ENCODE measurements at regions not wholly inside any gene's neighbourhood (a gene's known extent, or its start where the extent isn't known, plus 50 kb on each side); places are given as distances from the start of the nearest gene placed in this dataset.

DNA sequence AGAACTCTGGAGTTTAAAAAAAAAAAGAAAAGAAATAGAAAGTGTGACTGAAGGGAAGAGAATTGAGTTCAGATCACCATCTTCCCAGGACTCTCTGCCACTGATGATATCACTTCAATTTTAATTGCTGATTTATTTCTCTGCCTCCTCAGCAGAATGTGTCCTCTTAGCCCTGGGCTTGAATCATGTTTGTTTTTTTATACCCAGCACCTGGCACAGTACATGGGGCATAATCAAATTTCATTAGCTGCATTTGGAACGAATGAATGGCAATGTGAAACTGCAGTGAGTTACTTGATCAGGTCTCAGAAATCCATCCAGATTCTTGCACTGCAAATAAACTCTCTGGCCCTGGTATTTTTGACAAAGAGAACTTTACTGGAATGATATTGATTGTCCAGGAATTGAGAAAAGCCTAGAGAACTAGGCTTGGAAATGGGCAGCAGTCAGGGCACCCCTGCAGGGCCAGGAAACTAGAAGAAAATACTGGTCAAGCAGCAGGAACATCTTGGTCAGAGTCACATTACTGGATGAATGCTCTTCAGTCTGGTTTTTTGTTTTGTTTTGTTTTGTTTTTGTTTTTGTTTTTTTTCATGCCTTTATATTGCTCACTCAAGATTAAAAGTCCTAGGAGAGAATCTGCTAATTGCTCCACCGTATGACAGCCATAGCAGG, 103.8 kb upstream of the FAM78B start:
- no peak for ATAC-seq (ENCODE audit: low FRiP score)
- no peak for DNase-seq (ENCODE audit: low spot score)
- TF ChIP-seq, protein P1, sequence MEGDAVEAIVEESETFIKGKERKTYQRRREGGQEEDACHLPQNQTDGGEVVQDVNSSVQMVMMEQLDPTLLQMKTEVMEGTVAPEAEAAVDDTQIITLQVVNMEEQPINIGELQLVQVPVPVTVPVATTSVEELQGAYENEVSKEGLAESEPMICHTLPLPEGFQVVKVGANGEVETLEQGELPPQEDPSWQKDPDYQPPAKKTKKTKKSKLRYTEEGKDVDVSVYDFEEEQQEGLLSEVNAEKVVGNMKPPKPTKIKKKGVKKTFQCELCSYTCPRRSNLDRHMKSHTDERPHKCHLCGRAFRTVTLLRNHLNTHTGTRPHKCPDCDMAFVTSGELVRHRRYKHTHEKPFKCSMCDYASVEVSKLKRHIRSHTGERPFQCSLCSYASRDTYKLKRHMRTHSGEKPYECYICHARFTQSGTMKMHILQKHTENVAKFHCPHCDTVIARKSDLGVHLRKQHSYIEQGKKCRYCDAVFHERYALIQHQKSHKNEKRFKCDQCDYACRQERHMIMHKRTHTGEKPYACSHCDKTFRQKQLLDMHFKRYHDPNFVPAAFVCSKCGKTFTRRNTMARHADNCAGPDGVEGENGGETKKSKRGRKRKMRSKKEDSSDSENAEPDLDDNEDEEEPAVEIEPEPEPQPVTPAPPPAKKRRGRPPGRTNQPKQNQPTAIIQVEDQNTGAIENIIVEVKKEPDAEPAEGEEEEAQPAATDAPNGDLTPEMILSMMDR (IDR thresholded peaks at IDR 0.05): no peak

DNA sequence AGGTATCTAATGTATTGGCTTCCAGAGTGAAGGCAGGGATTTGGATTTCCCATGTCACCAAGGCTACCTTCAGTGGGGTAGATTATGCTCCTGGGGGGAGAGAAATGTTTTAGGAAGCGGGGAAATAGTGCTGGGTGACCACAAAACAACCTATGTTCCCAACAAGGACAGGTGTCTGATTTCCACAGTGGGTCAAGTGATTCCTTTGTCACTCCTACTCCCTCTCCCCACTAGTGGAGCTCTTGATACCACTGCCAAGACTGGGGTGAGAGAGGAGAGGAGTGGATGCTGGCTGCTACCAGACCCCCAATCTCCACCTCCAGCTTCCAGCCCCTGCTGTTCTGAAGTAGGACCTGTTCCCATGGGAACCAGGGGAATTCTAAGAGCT, 104.3 kb upstream of the FAM78B start:
- TF ChIP-seq, protein P1 (IDR thresholded peaks at IDR 0.05): no peak
- no peak for ATAC-seq (ENCODE audit: low FRiP score)

DNA sequence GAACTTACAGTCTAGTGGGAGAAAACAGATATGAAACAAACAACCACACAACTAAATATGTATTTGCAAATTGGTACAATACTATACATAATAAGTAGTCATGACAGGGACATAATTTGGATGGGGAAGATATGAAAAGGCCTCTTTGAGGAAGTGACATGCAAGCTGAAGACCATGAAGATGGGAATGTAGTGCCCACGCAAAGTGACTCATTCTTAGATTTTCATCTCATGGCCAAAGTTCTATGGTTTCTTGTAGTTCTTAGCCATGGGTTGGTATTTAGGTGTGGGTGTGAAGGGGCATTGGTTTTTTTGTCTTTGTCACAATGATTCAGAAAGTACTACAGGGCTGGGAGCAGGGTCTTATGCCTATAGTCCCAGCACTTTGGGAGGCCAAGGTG, 105.4 kb upstream of the FAM78B start:
- TF ChIP-seq, protein P1 (IDR thresholded peaks at IDR 0.05): no peak
- ATAC-seq (ENCODE audit: low FRiP score): no peak
- no peak for DNase-seq (ENCODE audit: low spot score)

More for the DNA sequence above, 104.3 kb upstream of the FAM78B start:
- DNase-seq (ENCODE audit: low spot score): no peak

DNA sequence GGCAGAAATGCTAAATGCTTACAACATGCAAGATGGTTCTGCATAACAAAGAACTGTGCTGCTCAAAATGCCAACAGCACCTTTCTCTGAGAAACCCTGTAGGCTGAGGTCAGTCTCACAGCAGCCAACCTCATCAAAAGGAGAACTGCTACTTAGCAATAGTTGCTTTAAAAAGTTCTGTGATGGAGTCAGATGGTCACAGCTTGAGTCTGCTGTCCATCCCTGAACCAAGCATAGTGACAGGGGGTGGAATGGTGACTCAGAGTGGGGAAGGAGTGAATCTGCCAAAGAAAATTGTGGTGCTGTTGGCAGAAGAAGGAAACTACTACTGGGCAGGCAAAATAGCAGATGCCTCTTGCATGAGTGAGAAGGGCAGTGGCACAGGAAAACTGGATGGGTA, 106.0 kb upstream of the FAM78B start:
- DNase-seq (ENCODE audit: low spot score) (no peak), ATAC-seq (ENCODE audit: low FRiP score) (no peak)
- TF ChIP-seq, protein P1 (IDR thresholded peaks at IDR 0.05): no peak

DNA sequence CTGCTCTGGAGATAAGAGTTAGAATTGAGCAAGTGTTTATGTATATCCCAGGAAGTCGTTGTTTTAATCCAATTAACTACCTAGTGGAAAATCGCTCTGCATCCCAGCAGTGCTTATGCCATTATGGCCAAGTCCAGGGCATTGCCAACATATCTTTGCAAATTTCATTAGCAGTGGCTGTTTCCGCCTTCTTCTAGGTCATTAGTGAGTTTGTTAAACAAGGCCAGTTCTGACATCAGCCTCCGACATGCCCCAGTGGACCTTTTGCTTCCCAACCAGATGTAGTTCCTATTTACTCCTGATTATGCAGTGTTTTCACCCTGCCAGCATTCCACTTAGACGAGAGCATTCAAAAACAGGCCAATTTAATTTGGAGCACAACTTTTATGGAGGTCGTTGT, 106.8 kb upstream of the FAM78B start:
- DNase-seq (ENCODE audit: low spot score): no peak
- TF ChIP-seq, protein P1 (IDR thresholded peaks at IDR 0.05): no peak
- no peak for ATAC-seq (ENCODE audit: low FRiP score)

DNA sequence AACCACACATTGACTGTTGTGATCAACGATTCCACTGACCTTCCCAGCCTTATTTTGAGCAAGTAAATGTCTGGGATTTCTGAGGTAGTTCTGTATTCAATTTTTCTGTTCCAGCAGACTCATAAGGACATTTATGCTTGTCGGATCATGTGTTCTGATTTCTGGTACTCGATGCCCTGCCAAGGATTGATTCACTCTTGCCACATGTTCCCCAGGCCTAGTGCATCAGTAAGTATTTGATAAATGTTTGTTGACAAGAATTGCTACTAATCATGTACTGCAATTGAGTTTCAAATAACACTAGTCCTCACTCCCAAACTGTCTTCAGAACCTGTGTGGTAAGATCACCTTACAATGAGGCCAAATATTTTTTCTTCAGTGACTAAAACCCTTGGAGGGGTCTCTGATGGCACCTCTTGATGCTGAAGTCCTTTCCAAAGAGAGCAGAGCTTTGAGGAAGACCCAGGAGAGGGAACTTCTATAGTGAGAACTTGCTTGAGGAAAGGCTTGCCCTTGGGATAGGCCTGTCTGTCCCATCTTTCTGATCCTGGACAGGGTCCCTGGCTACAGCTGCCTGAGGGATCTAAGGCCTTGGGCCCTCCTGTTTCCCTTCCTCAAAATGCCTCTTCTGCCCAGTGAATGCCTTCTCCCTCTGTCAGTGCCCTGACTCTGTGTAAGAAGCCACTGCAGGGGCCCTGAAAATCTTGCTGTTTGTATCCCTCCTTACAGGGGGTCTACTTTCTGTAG, 115.8 kb upstream of the FAM78B start:
- DNase-seq (ENCODE audit: low spot score): no peak
- no peak for ATAC-seq (ENCODE audit: low FRiP score)
- TF ChIP-seq, protein P1 (IDR thresholded peaks at IDR 0.05): no peak

DNA sequence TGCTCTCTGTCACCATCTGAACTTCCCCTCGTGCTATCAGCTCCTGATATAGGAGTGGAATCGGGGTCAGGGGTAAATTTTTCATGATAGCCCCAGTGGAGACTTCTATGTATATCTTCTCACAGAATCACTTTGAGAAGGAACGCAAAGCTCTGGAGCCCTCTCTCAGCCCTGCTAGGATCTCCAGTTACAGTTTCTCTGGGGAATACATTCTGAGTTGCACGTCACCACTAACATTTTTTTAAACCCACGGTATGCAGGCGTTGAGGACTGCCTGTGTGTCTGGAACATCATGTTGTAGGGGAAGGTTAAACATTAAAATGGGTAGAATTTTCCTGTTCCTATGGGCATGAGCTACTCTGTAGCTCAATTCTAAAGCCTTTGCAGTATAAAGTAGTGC, 116.4 kb upstream of the FAM78B start:
- TF ChIP-seq, protein P1 (IDR thresholded peaks at IDR 0.05): no peak
- ATAC-seq (ENCODE audit: low FRiP score) (no peak), DNase-seq (ENCODE audit: low spot score) (no peak)

Measured in omental fat pad (tissue), 3 donors.